ENCODE measurements at regions not wholly inside any gene's neighbourhood (a gene's known extent, or its start where the extent isn't known, plus 50 kb on each side); places are given as distances from the start of the nearest gene placed in this dataset.

DNA sequence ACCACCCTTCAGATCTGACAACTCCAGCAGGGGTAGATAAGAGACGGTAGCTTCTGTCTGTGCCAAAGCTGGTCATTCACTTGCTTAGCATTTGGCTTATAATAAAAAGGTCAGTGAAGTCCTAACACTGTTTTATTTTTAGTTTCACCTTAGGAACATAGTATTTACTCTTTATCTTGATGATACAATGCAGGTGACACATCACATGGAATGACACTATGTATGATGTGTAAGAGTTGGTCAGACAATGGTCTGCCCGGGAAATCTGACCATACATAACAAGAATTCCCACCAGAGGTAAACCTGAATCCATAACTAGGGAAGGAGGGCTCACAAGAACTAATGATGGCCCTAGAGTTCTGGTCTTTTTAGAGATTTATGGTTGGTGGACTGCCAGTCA, 66.6 kb downstream of the IFNG start:
- no peaks in the 10 kb centered on the region for H3K9me3 ChIP-seq (ENCODE audit: control insufficient read depth, insufficient read depth, low read depth, low read length)
- POLR2A ChIA-PET: no interaction called here
- no peak overlapping the region for H3K27ac ChIP-seq (ENCODE audit: extremely low read depth, low read depth, low read length)
- TF ChIP-seq SP2 (tag by site-specific recombination; IDR thresholded peaks at IDR 0.05) (no peak), IKZF3 (tag by site-specific recombination; IDR thresholded peaks at IDR 0.05) (no peak), ZNF121 (tag by site-specific recombination; IDR thresholded peaks at IDR 0.05) (no peak), TCF7L2 (IDR thresholded peaks at IDR 0.05; ENCODE audit: borderline replicate concordance, low read depth, low read length) (no peak), ZNF776 (tag by site-specific recombination; IDR thresholded peaks at IDR 0.05; ENCODE audit: borderline replicate concordance) (no peak), SP7 (tag by site-specific recombination; IDR thresholded peaks at IDR 0.05) (no peak)
- TF ChIP-seq, protein P1, sequence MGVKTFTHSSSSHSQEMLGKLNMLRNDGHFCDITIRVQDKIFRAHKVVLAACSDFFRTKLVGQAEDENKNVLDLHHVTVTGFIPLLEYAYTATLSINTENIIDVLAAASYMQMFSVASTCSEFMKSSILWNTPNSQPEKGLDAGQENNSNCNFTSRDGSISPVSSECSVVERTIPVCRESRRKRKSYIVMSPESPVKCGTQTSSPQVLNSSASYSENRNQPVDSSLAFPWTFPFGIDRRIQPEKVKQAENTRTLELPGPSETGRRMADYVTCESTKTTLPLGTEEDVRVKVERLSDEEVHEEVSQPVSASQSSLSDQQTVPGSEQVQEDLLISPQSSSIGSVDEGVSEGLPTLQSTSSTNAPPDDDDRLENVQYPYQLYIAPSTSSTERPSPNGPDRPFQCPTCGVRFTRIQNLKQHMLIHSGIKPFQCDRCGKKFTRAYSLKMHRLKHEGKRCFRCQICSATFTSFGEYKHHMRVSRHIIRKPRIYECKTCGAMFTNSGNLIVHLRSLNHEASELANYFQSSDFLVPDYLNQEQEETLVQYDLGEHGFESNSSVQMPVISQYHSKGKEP (tag by site-specific recombination; IDR thresholded peaks at IDR 0.05): no peak
- TF ChIP-seq, protein P2, sequence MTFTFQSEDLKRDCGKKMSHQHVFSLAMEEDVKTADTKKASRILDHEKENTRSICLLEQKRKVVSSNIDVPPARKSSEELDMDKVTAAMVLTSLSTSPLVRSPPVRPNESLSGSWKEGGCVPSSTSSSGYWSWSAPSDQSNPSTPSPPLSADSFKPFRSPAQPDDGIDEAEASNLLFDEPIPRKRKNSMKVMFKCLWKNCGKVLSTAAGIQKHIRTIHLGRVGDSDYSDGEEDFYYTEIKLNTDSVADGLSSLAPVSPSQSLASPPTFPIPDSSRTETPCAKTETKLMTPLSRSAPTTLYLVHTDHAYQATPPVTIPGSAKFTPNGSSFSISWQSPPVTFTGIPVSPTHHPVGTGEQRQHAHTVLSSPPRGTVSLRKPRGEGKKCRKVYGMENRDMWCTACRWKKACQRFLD (tag by site-specific recombination; IDR thresholded peaks at IDR 0.05): no peak
- H3K36me3 ChIP-seq (ENCODE audit: control insufficient read depth in 2 of 2, insufficient read depth in 1 of 2, low read length in 2 of 2): no peaks in the 10 kb centered on the region
- H3K4me3 ChIP-seq (ENCODE audit: low read depth, low read length): no peak overlapping the region
- CTCF ChIA-PET: no interaction called here
- peaks cover 4% of the 10 kb centered on the region; the same call in 1 of the 2 replicates for H3K4me1 ChIP-seq (ENCODE audit: control insufficient read depth, insufficient read depth, low read length)

DNA sequence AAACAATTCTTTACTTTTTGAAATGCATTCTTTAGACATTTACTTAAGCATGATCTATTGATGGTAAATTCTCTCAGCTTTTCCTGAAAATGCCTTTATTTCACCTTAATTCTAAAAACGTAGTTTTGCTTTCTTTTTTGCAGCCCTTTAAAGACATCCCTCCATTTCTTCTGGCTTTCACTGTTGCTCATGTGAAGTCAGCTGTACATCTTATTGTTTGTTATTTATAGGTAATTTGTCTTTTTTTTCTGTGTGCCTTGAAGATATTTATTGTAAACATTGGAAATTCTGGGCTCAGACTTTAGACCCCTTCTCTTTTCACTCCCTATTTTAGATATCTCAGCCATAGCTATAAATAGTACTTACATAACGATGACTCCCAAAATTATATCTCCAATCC, 70.4 kb downstream of the IFNG start:
- no peak overlapping the region for H3K27ac ChIP-seq (ENCODE audit: extremely low read depth, low read depth, low read length)
- H3K36me3 ChIP-seq (ENCODE audit: control insufficient read depth in 2 of 2, insufficient read depth in 1 of 2, low read length in 2 of 2): no peaks in the 10 kb centered on the region
- CTCF ChIA-PET: interaction anchor here (0.7 to 1.1 kb wide), 2 partner anchors 25 to 868 kb away, joined by 4 to 6 read pairs; no protein-coding TSS in a partner anchor
- peaks cover 4% of the 10 kb centered on the region; the same call in 1 of the 2 replicates for H3K4me1 ChIP-seq (ENCODE audit: control insufficient read depth, insufficient read depth, low read length)
- POLR2A ChIA-PET: no interaction called here
- no peak overlapping the region for H3K4me3 ChIP-seq (ENCODE audit: low read depth, low read length)
- TF ChIP-seq, protein P2 (tag by site-specific recombination; IDR thresholded peaks at IDR 0.05): no peak
- TF ChIP-seq, protein P3, sequence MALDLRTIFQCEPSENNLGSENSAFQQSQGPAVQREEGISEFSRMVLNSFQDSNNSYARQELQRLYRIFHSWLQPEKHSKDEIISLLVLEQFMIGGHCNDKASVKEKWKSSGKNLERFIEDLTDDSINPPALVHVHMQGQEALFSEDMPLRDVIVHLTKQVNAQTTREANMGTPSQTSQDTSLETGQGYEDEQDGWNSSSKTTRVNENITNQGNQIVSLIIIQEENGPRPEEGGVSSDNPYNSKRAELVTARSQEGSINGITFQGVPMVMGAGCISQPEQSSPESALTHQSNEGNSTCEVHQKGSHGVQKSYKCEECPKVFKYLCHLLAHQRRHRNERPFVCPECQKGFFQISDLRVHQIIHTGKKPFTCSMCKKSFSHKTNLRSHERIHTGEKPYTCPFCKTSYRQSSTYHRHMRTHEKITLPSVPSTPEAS (tag by site-specific recombination; IDR thresholded peaks at IDR 0.05): no peak
- TF ChIP-seq ZNF114 (tag by site-specific recombination; IDR thresholded peaks at IDR 0.05) (no peak), ZNF658 (tag by site-specific recombination; IDR thresholded peaks at IDR 0.05) (no peak), SETDB1 (IDR thresholded peaks at IDR 0.05; ENCODE audit: insufficient read length, low read length) (peak; percentile 89), ZFHX2 (tag by site-specific recombination; conservative IDR thresholded peaks at IDR 0.05) (no peak), ZNF629 (tag by site-specific recombination; IDR thresholded peaks at IDR 0.05) (no peak)
- H3K9me3 ChIP-seq (ENCODE audit: control insufficient read depth, insufficient read depth, low read depth, low read length): no peaks in the 10 kb centered on the region

DNA sequence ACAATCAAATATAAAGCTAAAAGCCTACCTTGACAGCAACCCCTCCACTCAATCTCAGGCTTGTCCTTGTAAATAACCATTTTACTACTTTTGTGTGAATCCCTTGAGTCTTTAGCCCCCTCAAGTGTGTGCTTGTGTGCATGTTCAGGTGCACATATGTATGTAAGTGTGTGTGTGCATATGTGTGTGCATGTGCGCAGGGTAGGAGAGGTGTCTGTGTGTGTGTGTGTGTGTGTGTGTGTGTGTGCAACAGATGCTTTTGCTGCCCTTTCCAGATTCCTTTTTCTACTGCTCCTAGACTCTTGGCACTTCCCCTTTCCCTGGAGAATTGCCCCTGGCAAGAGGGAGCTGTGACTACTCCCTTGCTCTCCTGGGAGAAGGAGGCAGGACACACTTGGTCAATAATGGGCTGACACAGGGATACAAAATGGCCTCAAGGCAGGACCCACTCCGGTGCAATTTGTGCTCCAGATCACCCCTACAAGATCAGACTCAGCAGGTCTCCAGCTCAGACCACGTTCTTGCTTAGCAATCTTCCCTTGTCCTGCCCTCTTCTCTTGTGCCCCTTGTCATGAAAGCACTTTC, 73.4 kb downstream of the IFNG start:
- H3K4me3 ChIP-seq (ENCODE audit: low read depth, low read length): no peak overlapping the region
- CTCF ChIA-PET: interaction anchor here (0.5 kb wide), 1 partner anchor 46 kb away, joined by 3 read pairs; no protein-coding TSS in a partner anchor
- POLR2A ChIA-PET: no interaction called here
- no peaks in the 10 kb centered on the region for H3K4me1 ChIP-seq (ENCODE audit: control insufficient read depth, insufficient read depth, low read length)
- no peaks in the 10 kb centered on the region for H3K36me3 ChIP-seq (ENCODE audit: control insufficient read depth in 2 of 2, insufficient read depth in 1 of 2, low read length in 2 of 2)
- no peaks in the 10 kb centered on the region for H3K9me3 ChIP-seq (ENCODE audit: control insufficient read depth, insufficient read depth, low read depth, low read length)
- H3K27ac ChIP-seq (ENCODE audit: extremely low read depth, low read depth, low read length): no peak overlapping the region
- TF ChIP-seq ZNF239 (tag by site-specific recombination; IDR thresholded peaks at IDR 0.05): no peak
- no peak for TF ChIP-seq ZBTB20 (tag by site-specific recombination; IDR thresholded peaks at IDR 0.05)
- no peak for TF ChIP-seq ZNF776 (tag by site-specific recombination; IDR thresholded peaks at IDR 0.05; ENCODE audit: borderline replicate concordance)
- no peak for TF ChIP-seq ZNF394 (tag by site-specific recombination; IDR thresholded peaks at IDR 0.05; ENCODE audit: borderline replicate concordance)
- 0 out of 2 replicates have a peak, but pooled peaks have one; percentile 17 for TF ChIP-seq SCRT1 (tag by site-specific recombination; IDR thresholded peaks at IDR 0.05; ENCODE audit: borderline replicate concordance)
- TF ChIP-seq ZNF48 (tag by site-specific recombination; IDR thresholded peaks at IDR 0.05): no peak
- no peak for TF ChIP-seq KLF7 (tag by site-specific recombination; IDR thresholded peaks at IDR 0.05; ENCODE audit: borderline replicate concordance)
- TF ChIP-seq ZNF585B (tag by site-specific recombination; IDR thresholded peaks at IDR 0.05): no peak
- peak; percentile 62; the same call in 1 of the 2 replicates for TF ChIP-seq MZF1 (tag by site-specific recombination; IDR thresholded peaks at IDR 0.05; ENCODE audit: borderline replicate concordance)
- no peak for TF ChIP-seq ZNF596 (tag by site-specific recombination; IDR thresholded peaks at IDR 0.05)
- TF ChIP-seq GLIS2 (tag by site-specific recombination; IDR thresholded peaks at IDR 0.05): no peak
- no peak for TF ChIP-seq HOXD13 (CRISPR knock-in tag; IDR thresholded peaks at IDR 0.05; ENCODE audit: borderline replicate concordance)
- no peak for TF ChIP-seq ZNF2 (tag by site-specific recombination; IDR thresholded peaks at IDR 0.05)
- TF ChIP-seq ZNF843 (tag by site-specific recombination; IDR thresholded peaks at IDR 0.05): no peak
- TF ChIP-seq ZNF555 (tag by site-specific recombination; conservative IDR thresholded peaks at IDR 0.05): no peak

Data from HEK293 (cell line).